T1000 (cell line): ENCODE measurements at regions not wholly inside any gene's neighbourhood (a gene's known extent, or its start where the extent isn't known, plus 50 kb on each side); places are given as distances from the start of the nearest gene placed in this dataset.

Experiments used
- DNase-seq: peaks from one replicate; lab custom pipeline; 2025; ENCODE audit warnings: mixed read lengths; lab: John Stamatoyannopoulos, UW

- DNase-seq, result no peak
Observed at GRCh38 chr4:32158961-32159360, 1438.8 kb downstream of the PCDH7 start.

GRCh38 chr4:32161392-32161791 lies 1441.2 kb downstream of the PCDH7 start:
- DNase-seq, result no peak

- no peak for DNase-seq
Observed at GRCh38 chr4:32163125-32163524, 1443.0 kb downstream of the PCDH7 start.

GRCh38 chr4:32169841-32170240 lies 1449.7 kb downstream of the PCDH7 start:
- no peak for DNase-seq

GRCh38 chr4:32172086-32172485 lies 1451.9 kb downstream of the PCDH7 start:
- no peak for DNase-seq

- DNase-seq, result no peak
Observed at GRCh38 chr4:32172761-32173160, 1452.6 kb downstream of the PCDH7 start.

- no peak for DNase-seq
Observed at GRCh38 chr4:32180086-32180485, 1459.9 kb downstream of the PCDH7 start.

GRCh38 chr4:32184186-32184585 lies 1464.0 kb downstream of the PCDH7 start:
- no peak for DNase-seq

GRCh38 chr4:32189130-32189529 lies 1469.0 kb downstream of the PCDH7 start:
- no peak for DNase-seq

GRCh38 chr4:32189788-32190187 lies 1469.6 kb downstream of the PCDH7 start:
- no peak for DNase-seq

GRCh38 chr4:32191961-32192360 lies 1471.8 kb downstream of the PCDH7 start:
- no peak for DNase-seq

GRCh38 chr4:32192363-32192762 lies 1472.2 kb downstream of the PCDH7 start:
- DNase-seq, result no peak

GRCh38 chr4:32192991-32193390 lies 1472.8 kb downstream of the PCDH7 start:
- no peak for DNase-seq

GRCh38 chr4:32196950-32197688 lies 1477.0 kb downstream of the PCDH7 start:
- DNase-seq, result no peak

GRCh38 chr4:32199639-32200038 lies 1479.5 kb downstream of the PCDH7 start:
- no peak for DNase-seq

- DNase-seq, result no peak
Observed at GRCh38 chr4:32203340-32203739, 1483.2 kb downstream of the PCDH7 start.

- no peak for DNase-seq
Observed at GRCh38 chr4:32206756-32207155, 1486.6 kb downstream of the PCDH7 start.

- DNase-seq, result no peak
Observed at GRCh38 chr4:32207456-32207855, 1487.3 kb downstream of the PCDH7 start.

GRCh38 chr4:32215277-32215676 lies 1495.1 kb downstream of the PCDH7 start:
- DNase-seq, result no peak

GRCh38 chr4:32216502-32216901 lies 1496.3 kb downstream of the PCDH7 start:
- no peak for DNase-seq

GRCh38 chr4:32219306-32220075 lies 1499.3 kb downstream of the PCDH7 start:
- DNase-seq, result no peak

- no peak for DNase-seq
Observed at GRCh38 chr4:32226204-32226603, 1506.0 kb downstream of the PCDH7 start.

- DNase-seq, result no peak
Observed at GRCh38 chr4:32226733-32227132, 1506.6 kb downstream of the PCDH7 start.
